IPS-15b (cell line): ENCODE measurements at regions not wholly inside any gene's neighbourhood (a gene's known extent, or its start where the extent isn't known, plus 50 kb on each side); places are given as distances from the start of the nearest gene placed in this dataset.

ENCODE experiments used
- H3K27me3 ChIP-seq: one replicate; pipeline ENCODE4 v1.6.1; 2013; ENCODE audit warnings: low read length; ENCODE audit not compliant: control insufficient read depth, insufficient read depth
- H3K36me3 ChIP-seq: one replicate; pipeline ENCODE4 v1.6.1; 2013; ENCODE audit warnings: low read length; ENCODE audit not compliant: control insufficient read depth, insufficient read depth
- H3K4me1 ChIP-seq: one replicate; pipeline ENCODE4 v1.6.1; 2013; ENCODE audit warnings: mild to moderate bottlenecking, low read length; ENCODE audit not compliant: control insufficient read depth, insufficient read depth
- H3K4me3 ChIP-seq: one replicate; pipeline ENCODE4 v1.5.1; 2013; ENCODE audit warnings: low read depth, low read length
- H3K9ac ChIP-seq: one replicate; pipeline ENCODE4 v1.6.1; 2013; ENCODE audit warnings: low read depth, mild to moderate bottlenecking, low read length
- H3K9me3 ChIP-seq: one replicate; pipeline ENCODE4 v1.6.1; 2013; ENCODE audit warnings: mild to moderate bottlenecking, low read length; ENCODE audit not compliant: control insufficient read depth, insufficient read depth

GRCh38 chr6:156701966-156702365 lies 75.2 kb upstream of the ARID1B start:
- no peaks in the 10 kb centered on the region for H3K4me1 ChIP-seq
- H3K9me3 ChIP-seq = no peaks in the 10 kb centered on the region
- no peak overlapping the region for H3K4me3 ChIP-seq
- no peaks in the 10 kb centered on the region for H3K27me3 ChIP-seq
- H3K36me3 ChIP-seq = no peaks in the 10 kb centered on the region
- no peak overlapping the region for H3K9ac ChIP-seq

- Histone ChIP-seq H3K27me3 (no peaks in the 10 kb centered on the region), H3K4me3 (no peak overlapping the region), H3K9me3 (no peaks in the 10 kb centered on the region), H3K4me1 (no peaks in the 10 kb centered on the region), H3K9ac (no peak overlapping the region), H3K36me3 (no peaks in the 10 kb centered on the region)
Observed at GRCh38 chr6:156700440-156701057, 76.6 kb upstream of the ARID1B start.

GRCh38 chr6:156699935-156700334 lies 77.2 kb upstream of the ARID1B start:
- H3K36me3 ChIP-seq = no peaks in the 10 kb centered on the region

GRCh38 chr6:156699017-156699421 lies 78.2 kb upstream of the ARID1B start:
- Histone ChIP-seq H3K27me3 (no peaks in the 10 kb centered on the region), H3K4me1 (no peaks in the 10 kb centered on the region), H3K9ac (no peak overlapping the region), H3K4me3 (no peak overlapping the region), H3K9me3 (no peaks in the 10 kb centered on the region), H3K36me3 (no peaks in the 10 kb centered on the region)

More at GRCh38 chr6:156699935-156700334, 77.2 kb upstream of the ARID1B start:
- Histone ChIP-seq H3K9me3 (no peaks in the 10 kb centered on the region), H3K27me3 (no peaks in the 10 kb centered on the region), H3K4me3 (no peak overlapping the region), H3K4me1 (no peaks in the 10 kb centered on the region), H3K9ac (no peak overlapping the region)

GRCh38 chr6:156698239-156699016 lies 78.8 kb upstream of the ARID1B start:
- no peaks in the 10 kb centered on the region for H3K36me3 ChIP-seq
- H3K9ac ChIP-seq = no peak overlapping the region
- no peaks in the 10 kb centered on the region for H3K27me3 ChIP-seq
- no peaks in the 10 kb centered on the region for H3K9me3 ChIP-seq
- no peak overlapping the region for H3K4me3 ChIP-seq
- no peaks in the 10 kb centered on the region for H3K4me1 ChIP-seq

GRCh38 chr6:156697225-156697830 lies 79.8 kb upstream of the ARID1B start:
- Histone ChIP-seq H3K27me3 (no peaks in the 10 kb centered on the region), H3K4me1 (no peaks in the 10 kb centered on the region), H3K9ac (no peak overlapping the region), H3K9me3 (no peaks in the 10 kb centered on the region), H3K4me3 (no peak overlapping the region), H3K36me3 (no peaks in the 10 kb centered on the region)

- H3K27me3 ChIP-seq = no peaks in the 10 kb centered on the region
- no peaks in the 10 kb centered on the region for H3K36me3 ChIP-seq
Observed at GRCh38 chr6:156695742-156696141, 81.4 kb upstream of the ARID1B start.

GRCh38 chr6:156694679-156695078 lies 82.5 kb upstream of the ARID1B start:
- Histone ChIP-seq H3K4me3 (no peak overlapping the region), H3K36me3 (no peaks in the 10 kb centered on the region), H3K9me3 (no peaks in the 10 kb centered on the region), H3K9ac (no peak overlapping the region), H3K4me1 (no peaks in the 10 kb centered on the region), H3K27me3 (peaks cover 4% of the 10 kb centered on the region)

More at GRCh38 chr6:156695742-156696141, 81.4 kb upstream of the ARID1B start:
- H3K4me3 ChIP-seq = no peak overlapping the region
- no peak overlapping the region for H3K9ac ChIP-seq
- H3K9me3 ChIP-seq = no peaks in the 10 kb centered on the region
- no peaks in the 10 kb centered on the region for H3K4me1 ChIP-seq

- Histone ChIP-seq H3K9me3 (no peaks in the 10 kb centered on the region), H3K4me1 (peaks cover 2% of the 10 kb centered on the region), H3K36me3 (no peaks in the 10 kb centered on the region), H3K27me3 (peaks cover 5% of the 10 kb centered on the region), H3K4me3 (no peak overlapping the region), H3K9ac (no peak overlapping the region)
Observed at GRCh38 chr6:156691018-156691417, 86.2 kb upstream of the ARID1B start.

- peaks cover 10% of the 10 kb centered on the region for H3K4me1 ChIP-seq
- peaks cover 5% of the 10 kb centered on the region for H3K27me3 ChIP-seq
- no peak overlapping the region for H3K9ac ChIP-seq
- H3K36me3 ChIP-seq = no peaks in the 10 kb centered on the region
- H3K4me3 ChIP-seq = no peak overlapping the region
- no peaks in the 10 kb centered on the region for H3K9me3 ChIP-seq
Observed at GRCh38 chr6:156689656-156690055, 87.5 kb upstream of the ARID1B start.

GRCh38 chr6:156688620-156688971 lies 88.6 kb upstream of the ARID1B start:
- Histone ChIP-seq H3K36me3 (no peaks in the 10 kb centered on the region), H3K9ac (no peak overlapping the region), H3K27me3 (peaks cover 5% of the 10 kb centered on the region), H3K4me1 (peaks cover 10% of the 10 kb centered on the region), H3K4me3 (peak overlapping the region; percentile 72), H3K9me3 (no peaks in the 10 kb centered on the region)
